Gastroesophageal sphincter (tissue), 3 donors: ENCODE measurements at regions not wholly inside any gene's neighbourhood (a gene's known extent, or its start where the extent isn't known, plus 50 kb on each side); places are given as distances from the start of the nearest gene placed in this dataset.

ENCODE experiments used
- EP300 ChIP-seq: sonication (generic); formaldehyde crosslinking; IDR thresholded peaks from one replicate; pipeline ENCODE4 v1.6.1; 2017; ENCODE audit warnings: antibody characterized with exemption, mild to moderate bottlenecking
- POLR2A ChIP-seq, 2 donors: fragments of 450-650 bp; IDR thresholded peaks; one replicate each; pipeline ENCODE4 v1.6.1; 2017; ENCODE audit warnings: antibody characterized with exemption in 2 of 2, mild to moderate bottlenecking in 2 of 2, moderate library complexity in 1 of 2
- POLR2AphosphoS5 ChIP-seq: sonication (generic); formaldehyde crosslinking; IDR thresholded peaks from one replicate; pipeline ENCODE4 v1.6.1; 2017; ENCODE audit warnings: antibody characterized with exemption
- TF ChIP-seq, protein P1 (sequence below), 4 experiments: fragments of 200-600 bp in 2 of 4; fragments of 450-650 bp in 2 of 4; sonication (generic) in 1 of 4; IDR thresholded peaks; one replicate each; pipeline ENCODE4 v1.5.1; 2017 to 2019; ENCODE audit warnings: antibody characterized with exemption in 4 of 4, mild to moderate bottlenecking in 2 of 4, moderate library complexity in 2 of 4

DNA sequence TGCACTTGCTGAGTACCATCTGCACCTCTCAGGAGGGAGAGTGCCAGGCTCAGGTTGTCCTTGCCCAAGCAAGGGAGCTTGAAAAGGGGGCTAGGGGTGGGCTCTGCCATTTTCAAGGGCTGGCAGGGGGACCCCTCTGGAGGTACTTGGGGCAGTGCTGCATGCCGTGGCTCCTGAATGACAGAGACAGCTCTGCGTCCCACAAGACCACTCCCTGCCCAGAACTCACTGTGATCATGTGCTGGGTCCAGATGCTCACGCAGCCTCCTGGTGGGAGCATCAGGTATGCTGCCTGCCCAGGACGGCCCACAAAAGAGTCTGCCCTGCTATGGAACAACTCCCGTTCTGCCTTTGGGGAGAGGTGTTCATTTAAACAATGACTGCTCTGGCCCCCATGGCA is 165.2 kb downstream of the GOLGA6L4 start:
- TF ChIP-seq POLR2A (IDR thresholded peaks at IDR 0.05) (no peak), POLR2AphosphoS5 (no peak), EP300 (no peak)
- TF ChIP-seq, protein P1, sequence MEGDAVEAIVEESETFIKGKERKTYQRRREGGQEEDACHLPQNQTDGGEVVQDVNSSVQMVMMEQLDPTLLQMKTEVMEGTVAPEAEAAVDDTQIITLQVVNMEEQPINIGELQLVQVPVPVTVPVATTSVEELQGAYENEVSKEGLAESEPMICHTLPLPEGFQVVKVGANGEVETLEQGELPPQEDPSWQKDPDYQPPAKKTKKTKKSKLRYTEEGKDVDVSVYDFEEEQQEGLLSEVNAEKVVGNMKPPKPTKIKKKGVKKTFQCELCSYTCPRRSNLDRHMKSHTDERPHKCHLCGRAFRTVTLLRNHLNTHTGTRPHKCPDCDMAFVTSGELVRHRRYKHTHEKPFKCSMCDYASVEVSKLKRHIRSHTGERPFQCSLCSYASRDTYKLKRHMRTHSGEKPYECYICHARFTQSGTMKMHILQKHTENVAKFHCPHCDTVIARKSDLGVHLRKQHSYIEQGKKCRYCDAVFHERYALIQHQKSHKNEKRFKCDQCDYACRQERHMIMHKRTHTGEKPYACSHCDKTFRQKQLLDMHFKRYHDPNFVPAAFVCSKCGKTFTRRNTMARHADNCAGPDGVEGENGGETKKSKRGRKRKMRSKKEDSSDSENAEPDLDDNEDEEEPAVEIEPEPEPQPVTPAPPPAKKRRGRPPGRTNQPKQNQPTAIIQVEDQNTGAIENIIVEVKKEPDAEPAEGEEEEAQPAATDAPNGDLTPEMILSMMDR (IDR thresholded peaks at IDR 0.05), result no peak
